Superior temporal gyrus (tissue), 1 donor: ENCODE measurements at regions not wholly inside any gene's neighbourhood (a gene's known extent, or its start where the extent isn't known, plus 50 kb on each side); places are given as distances from the start of the nearest gene placed in this dataset.

Experiments used
- DNase-seq: peaks from one replicate; pipeline ENCODE4 v3.0.0-alpha.2; 2016; ENCODE audit errors: extremely low spot score

DNA sequence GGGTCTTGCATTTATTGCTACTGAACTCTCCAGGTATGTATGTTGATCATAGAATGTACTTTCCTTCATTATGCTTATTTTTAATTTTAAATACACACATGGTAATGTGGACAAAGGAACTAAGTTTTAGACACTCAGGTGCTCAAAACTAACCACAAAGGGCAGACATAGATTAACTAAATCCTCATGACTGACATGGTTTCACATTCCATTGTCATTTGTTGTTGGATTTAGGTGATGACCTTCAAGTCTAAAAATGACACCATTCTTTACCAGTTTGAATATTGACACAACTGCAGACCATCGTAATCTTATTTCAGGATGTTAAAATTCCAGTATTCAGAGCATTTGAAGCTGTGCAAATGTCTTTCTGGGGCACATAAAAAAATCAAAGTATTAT is 128.4 kb downstream of the BBS10 start:
- no peak for DNase-seq

- DNase-seq: no peak
Measured at GRCh38 chr12:76216585-76217472, 131.4 kb downstream of the BBS10 start.

- no peak for DNase-seq
Measured at GRCh38 chr12:76208129-76208528, 123.6 kb upstream of the NAP1L1 start.

DNA sequence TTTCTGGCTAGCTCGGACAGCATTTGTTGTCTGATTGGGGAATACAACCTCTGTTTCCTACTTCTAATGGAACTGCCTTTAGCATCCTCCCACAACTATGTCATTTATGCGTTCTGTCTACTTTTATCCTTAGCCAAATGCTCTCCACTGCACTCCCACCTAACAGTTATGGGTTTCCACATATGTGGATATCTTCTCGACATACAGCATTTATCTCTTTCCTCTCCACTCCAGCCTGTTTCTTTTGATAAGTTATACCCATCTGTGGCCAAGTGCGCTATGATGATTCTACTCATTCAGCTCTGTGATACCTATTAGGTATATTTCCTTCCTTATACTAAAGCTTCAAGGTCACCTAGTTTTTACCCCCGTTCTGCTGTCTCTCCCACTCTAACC is 122.2 kb upstream of the NAP1L1 start:
- peak; percentile 32 for DNase-seq

- DNase-seq: no peak
Measured at GRCh38 chr12:76206039-76206676, 121.7 kb upstream of the NAP1L1 start.

GRCh38 chr12:76202621-76203020 is 118.1 kb upstream of the NAP1L1 start:
- no peak for DNase-seq

GRCh38 chr12:76201758-76202157 is 117.3 kb upstream of the NAP1L1 start:
- no peak for DNase-seq

- no peak for DNase-seq
Measured at GRCh38 chr12:76201316-76201715, 116.8 kb upstream of the NAP1L1 start.

DNA sequence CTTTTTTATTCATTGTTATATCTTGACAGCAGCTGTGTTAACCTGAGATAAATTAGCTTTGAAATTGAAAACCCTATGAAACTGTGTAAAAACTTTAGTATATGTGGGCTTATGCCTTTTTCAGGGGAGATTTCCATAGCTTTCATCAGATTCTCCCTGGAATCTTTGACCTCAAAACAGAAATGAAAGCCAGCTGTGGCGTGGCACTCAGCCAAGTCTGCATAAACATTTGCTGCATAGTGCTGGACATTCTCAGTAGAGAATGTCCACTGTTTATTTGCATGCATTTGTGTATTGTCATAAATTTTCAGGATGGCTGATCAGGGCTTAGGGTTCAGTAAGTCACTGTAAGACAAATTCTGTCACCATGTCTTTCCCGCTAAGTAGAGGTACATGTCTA is 115.3 kb upstream of the NAP1L1 start:
- DNase-seq: no peak

DNA sequence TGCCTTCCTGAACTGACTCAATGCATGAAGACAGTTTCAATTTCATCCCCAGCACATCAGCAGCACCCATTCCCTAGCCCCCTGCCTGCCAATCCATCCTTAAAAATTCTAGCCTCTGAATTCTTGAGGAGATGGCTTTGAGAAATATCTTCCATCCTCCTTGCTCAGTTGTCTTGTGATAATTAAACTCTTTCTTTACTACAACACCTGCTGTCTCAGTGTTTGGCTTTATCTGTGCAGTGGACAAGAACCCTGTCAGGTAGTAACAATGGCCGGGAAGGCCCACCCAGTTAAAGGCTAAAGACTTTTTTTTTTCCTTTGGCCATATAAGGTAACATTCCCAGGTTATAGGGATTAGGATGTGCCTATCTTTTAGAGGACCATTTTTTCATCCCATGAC is 114.4 kb upstream of the NAP1L1 start:
- DNase-seq: no peak

GRCh38 chr12:76197283-76197682 is 112.8 kb upstream of the NAP1L1 start:
- no peak for DNase-seq

- no peak for DNase-seq
Measured at GRCh38 chr12:76195920-76196319, 111.4 kb upstream of the NAP1L1 start.

DNA sequence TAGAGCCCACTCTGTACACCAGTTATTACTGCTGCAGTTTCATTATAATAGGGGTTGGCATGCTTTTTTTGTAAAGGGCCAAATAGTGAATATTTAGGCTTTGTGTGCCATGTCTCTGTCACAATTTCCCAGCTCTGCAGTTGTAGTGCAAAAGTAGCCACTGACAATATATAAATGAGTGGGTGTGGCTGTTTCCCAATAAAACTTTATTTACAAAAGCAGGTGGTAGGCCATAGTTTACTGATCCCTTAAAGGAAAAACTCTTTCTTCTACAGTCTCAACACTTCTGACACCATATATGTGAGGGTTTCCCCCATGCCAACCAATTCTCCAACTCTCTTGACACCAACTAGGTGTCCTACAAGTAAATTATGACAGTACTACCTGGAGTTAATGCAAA is 110.2 kb upstream of the NAP1L1 start:
- DNase-seq: no peak

GRCh38 chr12:76193961-76194360 is 109.5 kb upstream of the NAP1L1 start:
- no peak for DNase-seq

- no peak for DNase-seq
Measured at GRCh38 chr12:76192416-76192815, 107.9 kb upstream of the NAP1L1 start.

DNA sequence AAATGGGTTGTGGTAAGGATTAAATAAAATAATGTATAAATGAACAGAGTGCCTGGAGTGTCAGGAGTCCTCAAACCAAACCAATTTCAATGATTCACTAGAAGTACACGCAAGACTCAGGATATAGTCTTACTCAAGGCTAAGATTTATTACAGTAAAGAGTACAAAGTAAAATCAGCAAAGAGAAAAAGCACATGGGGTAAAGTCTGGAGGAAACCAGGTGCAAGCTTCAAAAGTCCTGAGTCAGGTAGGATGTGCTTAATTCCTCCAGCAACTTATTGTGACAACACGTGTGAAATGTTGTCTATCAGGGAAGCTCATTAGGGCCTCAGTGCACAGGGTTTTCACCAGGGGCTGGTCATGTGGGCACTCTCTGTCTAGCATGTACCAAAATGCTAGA is 105.8 kb upstream of the NAP1L1 start:
- DNase-seq: no peak

DNA sequence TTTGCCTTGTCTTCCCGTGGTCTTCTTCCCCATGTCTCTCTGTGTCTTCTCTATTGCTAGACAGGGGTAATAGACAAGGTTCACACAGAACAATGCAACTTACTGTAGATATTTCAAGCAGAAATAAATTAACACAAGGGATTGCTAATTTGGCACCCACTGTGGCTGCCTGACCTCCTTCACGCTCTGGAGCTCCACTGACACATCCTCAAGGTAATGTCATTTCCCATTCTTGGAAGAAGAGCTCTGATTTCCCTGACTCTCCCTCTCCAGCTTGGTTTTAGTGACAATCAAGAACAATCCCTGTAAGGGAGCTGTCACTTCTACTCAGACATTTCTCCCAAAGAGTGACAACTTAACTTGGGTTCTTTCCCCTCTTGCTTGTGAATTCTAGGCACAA is 105.4 kb upstream of the NAP1L1 start:
- DNase-seq: no peak

GRCh38 chr12:76187177-76187576 is 102.7 kb upstream of the NAP1L1 start:
- DNase-seq: no peak

DNA sequence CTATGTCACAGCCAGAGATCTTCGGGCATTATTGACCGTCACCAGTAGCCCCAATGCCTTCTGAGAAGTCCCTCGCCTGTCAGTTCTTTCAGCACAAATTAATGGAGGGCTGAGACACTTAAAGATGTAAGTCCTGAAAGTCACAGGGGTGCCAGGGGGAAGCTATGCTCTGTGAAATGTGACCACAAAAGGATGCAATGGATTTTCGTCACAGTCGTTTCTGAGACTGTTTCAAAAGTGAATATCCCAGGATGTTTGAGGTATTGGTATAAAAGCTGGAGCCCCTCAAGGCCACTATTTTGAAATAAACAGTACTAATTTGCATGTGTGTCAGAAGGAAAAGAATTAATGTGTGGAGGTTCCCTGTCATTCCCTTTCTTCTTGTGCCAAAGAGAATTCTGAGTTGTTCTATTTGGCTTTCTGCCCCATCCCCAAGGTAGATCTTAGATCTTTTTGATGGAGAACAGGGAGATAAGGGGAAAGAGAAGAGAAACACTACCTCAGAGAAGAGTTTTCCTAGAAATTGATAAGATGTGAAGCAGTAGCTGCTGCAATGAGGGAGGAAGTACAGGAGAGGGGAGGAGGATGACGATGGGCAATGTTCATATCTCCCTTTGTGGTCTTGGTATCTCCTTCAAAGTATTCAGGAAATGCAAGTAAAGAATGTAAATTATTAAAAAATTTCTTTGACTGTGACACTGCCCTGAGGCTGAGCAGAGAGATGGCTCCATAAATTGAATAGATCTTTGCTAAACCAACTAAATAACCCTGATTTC is 101.8 kb upstream of the NAP1L1 start:
- DNase-seq: no peak

DNA sequence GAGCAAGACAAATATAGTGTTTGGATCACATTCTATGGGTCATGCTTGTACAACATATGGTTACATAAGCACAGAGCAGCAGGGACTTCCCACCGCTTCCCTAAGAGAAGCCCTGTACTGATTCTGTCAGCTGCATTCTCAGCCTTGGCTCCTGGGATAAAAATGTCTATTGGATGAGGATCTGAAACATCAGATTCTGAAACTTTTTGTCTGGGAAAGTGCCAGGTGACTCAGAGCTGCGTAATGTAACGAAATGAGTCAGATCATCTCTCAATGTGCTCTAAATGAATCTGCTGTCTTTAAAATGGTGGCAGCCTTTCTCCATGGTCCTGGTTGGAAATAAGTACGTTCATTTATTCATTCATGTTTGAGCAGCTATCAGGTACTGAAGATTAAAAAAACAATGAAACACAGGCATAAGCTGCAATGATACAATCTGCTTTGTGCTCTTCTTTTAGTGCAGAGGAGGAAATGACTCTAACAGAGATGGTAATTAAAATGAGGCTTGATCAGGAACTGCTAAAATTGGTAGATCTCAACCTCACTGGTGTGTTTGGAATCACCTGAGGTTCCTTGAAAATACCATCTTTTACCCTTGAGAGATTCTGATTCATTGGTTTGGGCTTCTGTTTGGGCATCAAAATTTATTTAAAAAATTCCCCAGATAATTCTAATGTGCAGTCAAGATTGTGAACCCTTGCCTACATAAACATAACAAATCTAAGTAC is 99.1 kb upstream of the NAP1L1 start:
- peak; percentile 84 for DNase-seq

DNA sequence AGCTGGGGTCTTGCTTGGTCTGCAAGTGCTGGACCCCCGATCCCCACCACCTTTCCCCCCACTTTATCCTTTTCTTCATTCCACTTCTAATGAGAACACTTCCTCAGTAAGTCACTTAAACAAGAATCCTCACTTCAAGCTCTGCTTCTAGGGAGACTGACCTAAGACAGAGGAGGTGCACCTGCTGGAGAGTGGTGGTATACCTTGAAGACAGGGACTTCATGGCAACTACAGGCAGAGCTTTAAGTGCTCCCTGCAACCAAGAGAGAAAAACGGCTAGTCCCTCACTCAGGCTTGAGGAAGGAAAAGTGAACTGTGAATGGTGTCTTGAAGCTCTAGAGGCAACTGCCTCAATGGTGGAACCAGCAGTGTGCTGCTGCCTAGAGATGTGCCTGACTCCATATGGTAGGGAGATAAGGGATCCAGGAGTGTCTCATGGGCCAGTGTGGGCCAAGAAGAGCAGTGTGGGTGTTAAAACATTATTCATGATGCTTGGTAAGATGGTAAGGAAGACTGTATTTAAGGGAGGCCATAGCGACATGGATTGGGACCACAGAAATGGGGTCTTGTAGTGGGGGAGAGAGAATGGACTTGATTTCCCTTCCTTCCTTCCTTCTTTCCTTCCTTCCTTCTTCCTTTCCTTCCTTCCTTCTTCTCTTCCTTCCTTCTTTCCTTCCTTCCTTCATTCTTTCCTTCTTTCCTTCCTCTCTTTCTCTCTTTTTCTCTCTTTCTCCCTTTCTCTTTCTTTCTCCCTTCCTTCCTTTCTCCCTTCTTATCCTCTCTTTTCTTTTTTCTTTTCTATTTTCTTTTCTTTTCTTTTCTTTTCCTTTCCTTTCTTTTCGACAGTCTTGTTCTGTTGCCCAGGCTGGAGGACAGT is 96.2 kb upstream of the NAP1L1 start:
- no peak for DNase-seq
